Uterus (tissue), 3 donors: ENCODE measurements at regions not wholly inside any gene's neighbourhood (a gene's known extent, or its start where the extent isn't known, plus 50 kb on each side); places are given as distances from the start of the nearest gene placed in this dataset.

Experiments
- DNase-seq, 2 donors: peaks; one replicate each; pipeline ENCODE4 v3.0.0-alpha.2; 2019 to 2020
- H3K27ac ChIP-seq, 2 donors: fragments of 200-600 bp; sonication (generic); 1 replicate in 1 of 2; 2 replicates in 1 of 2; pipeline ENCODE4 v1.5.1; 2016 to 2018
- H3K27me3 ChIP-seq, 2 donors: fragments of 200-600 bp; sonication (generic); one replicate each; pipeline ENCODE4 v1.5.1; 2018 to 2019; ENCODE audit warnings: control low read depth in 1 of 2
- H3K36me3 ChIP-seq, 2 donors: fragments of 200-600 bp; sonication (generic); one replicate each; pipeline ENCODE4 v1.5.1; 2019; ENCODE audit warnings: control low read depth in 1 of 2
- H3K4me1 ChIP-seq, 2 donors: fragments of 200-600 bp; sonication (generic); one replicate each; pipeline ENCODE4 v1.5.1; 2018 to 2019; ENCODE audit warnings: control low read depth in 1 of 2
- H3K4me3 ChIP-seq, 2 donors: fragments of 200-600 bp; sonication (generic); 1 replicate in 1 of 2; 2 replicates in 1 of 2; pipeline ENCODE4 v1.5.1; 2018 to 2019; ENCODE audit warnings: mild to moderate bottlenecking in 1 of 2
- H3K9me3 ChIP-seq, 2 donors: fragments of 200-600 bp; sonication (generic); one replicate each; pipeline ENCODE4 v1.5.1; 2019; ENCODE audit warnings: control low read depth in 1 of 2
- POLR2A ChIP-seq, 2 donors: fragments of 450-650 bp; IDR thresholded peaks; one replicate each; pipeline ENCODE4 v1.6.1; 2016; ENCODE audit warnings: antibody characterized with exemption in 2 of 2, mild to moderate bottlenecking in 1 of 2, moderate library complexity in 1 of 2
- intact Hi-C: fragments of 100-400 bp; cut with DNase I; formaldehyde crosslinking; loops from one replicate; pipeline ENCODE4 v1.15.1; 2023; ENCODE audit warnings: low total_unique reads
- TF ChIP-seq, protein P1 (sequence below), 4 experiments: fragments of 200-600 bp in 2 of 4; fragments of 450-650 bp in 2 of 4; sonication (generic) in 2 of 4; IDR thresholded peaks; one replicate each; pipeline ENCODE4 v1.5.1; 2016 to 2019; ENCODE audit warnings: antibody characterized with exemption in 4 of 4, mild to moderate bottlenecking in 2 of 4, moderate library complexity in 1 of 4
- donor health status: DM: yes; HTN: yes; CAD: no.

DNA sequence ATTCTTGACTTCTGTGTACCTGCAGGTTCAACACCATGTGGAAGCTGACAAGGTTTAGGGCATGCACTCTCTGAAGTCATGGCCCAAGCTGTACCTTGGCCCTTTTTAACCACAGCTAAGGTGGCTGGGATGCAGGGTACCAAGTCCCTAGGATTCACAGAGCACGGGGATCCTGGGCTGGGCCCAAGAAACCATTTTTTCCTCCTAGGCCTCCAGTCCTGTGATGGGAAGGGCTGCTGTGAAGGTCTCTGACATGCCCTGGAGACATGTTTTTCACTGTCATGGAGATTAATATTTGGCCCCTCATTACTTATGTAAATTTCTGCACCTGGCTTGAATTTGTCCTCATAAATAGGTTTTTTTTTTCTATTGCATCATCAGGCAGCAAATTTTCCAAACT is 937.5 kb upstream of the ROBO1 start:
- TF ChIP-seq, protein P1, sequence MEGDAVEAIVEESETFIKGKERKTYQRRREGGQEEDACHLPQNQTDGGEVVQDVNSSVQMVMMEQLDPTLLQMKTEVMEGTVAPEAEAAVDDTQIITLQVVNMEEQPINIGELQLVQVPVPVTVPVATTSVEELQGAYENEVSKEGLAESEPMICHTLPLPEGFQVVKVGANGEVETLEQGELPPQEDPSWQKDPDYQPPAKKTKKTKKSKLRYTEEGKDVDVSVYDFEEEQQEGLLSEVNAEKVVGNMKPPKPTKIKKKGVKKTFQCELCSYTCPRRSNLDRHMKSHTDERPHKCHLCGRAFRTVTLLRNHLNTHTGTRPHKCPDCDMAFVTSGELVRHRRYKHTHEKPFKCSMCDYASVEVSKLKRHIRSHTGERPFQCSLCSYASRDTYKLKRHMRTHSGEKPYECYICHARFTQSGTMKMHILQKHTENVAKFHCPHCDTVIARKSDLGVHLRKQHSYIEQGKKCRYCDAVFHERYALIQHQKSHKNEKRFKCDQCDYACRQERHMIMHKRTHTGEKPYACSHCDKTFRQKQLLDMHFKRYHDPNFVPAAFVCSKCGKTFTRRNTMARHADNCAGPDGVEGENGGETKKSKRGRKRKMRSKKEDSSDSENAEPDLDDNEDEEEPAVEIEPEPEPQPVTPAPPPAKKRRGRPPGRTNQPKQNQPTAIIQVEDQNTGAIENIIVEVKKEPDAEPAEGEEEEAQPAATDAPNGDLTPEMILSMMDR (IDR thresholded peaks at IDR 0.05): no peak
- TF ChIP-seq POLR2A (IDR thresholded peaks at IDR 0.05): no peak
- Histone ChIP-seq H3K27me3 (no peaks in the 10 kb centered on the region), H3K4me1 (no peaks in the 10 kb centered on the region), H3K27ac (no peak overlapping the region), H3K36me3 (no peaks in the 10 kb centered on the region), H3K9me3 (no peaks in the 10 kb centered on the region), H3K4me3 (no peak overlapping the region)
- DNase-seq: no peak
- intact Hi-C loops: no loop called here

DNA sequence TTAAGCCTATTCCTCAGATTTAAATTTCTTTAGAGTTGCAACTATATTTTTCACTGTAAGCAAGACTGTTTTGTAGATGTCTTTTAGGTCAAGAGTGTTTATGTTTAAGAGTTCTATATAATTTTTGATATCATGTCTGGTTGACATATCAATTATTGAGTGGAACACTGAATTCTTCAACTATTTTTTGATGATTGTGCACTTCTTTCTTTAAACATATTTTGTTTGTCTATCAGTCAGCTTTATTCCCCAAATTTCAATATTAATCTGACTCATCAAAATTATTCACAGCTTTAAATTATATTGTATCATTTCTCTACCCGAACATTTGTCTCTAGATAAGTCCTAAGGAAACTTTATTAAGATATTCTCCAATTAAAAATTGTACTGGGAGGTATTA is 933.6 kb upstream of the ROBO1 start:
- intact Hi-C loops: no loop called here
- Histone ChIP-seq H3K27me3 (no peaks in the 10 kb centered on the region), H3K36me3 (no peaks in the 10 kb centered on the region), H3K4me1 (no peaks in the 10 kb centered on the region), H3K9me3 (no peaks in the 10 kb centered on the region), H3K27ac (no peak overlapping the region), H3K4me3 (no peak overlapping the region)
- no peak for DNase-seq
- no peak for TF ChIP-seq POLR2A (IDR thresholded peaks at IDR 0.05)
- TF ChIP-seq, protein P1 (IDR thresholded peaks at IDR 0.05): no peak

DNA sequence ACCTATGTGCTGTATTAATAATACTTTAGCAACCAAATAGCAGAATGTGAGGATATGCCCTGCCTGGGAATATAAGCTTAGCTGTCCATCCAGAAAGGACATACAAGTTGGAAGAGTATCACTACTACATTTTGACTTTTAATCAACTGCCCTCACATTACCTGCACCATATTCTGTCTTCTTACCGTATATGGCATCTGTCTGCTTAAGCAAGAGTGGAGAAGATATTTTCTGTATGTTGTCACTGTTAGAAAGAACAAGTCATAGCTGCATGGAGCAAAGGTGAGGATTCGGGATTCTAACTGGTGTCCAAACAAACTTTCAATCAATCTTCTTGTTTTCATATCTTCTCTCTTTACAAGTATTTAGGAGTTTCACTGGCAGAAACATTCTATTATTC is 929.5 kb upstream of the ROBO1 start:
- H3K27ac ChIP-seq: no peak overlapping the region
- intact Hi-C loops: no loop called here
- no peaks in the 10 kb centered on the region for H3K4me1 ChIP-seq
- no peak for DNase-seq
- no peaks in the 10 kb centered on the region for H3K27me3 ChIP-seq
- H3K9me3 ChIP-seq: no peaks in the 10 kb centered on the region
- TF ChIP-seq, protein P1 (IDR thresholded peaks at IDR 0.05): no peak
- no peak for TF ChIP-seq POLR2A (IDR thresholded peaks at IDR 0.05)
- no peaks in the 10 kb centered on the region for H3K36me3 ChIP-seq
- H3K4me3 ChIP-seq: no peak overlapping the region

- Histone ChIP-seq H3K4me3 (no peak overlapping the region), H3K27me3 (no peaks in the 10 kb centered on the region), H3K9me3 (no peaks in the 10 kb centered on the region), H3K4me1 (no peaks in the 10 kb centered on the region), H3K27ac (no peak overlapping the region), H3K36me3 (no peaks in the 10 kb centered on the region)
- DNase-seq: no peak
- intact Hi-C loops: no loop called here
- TF ChIP-seq, protein P1 (IDR thresholded peaks at IDR 0.05): no peak
- TF ChIP-seq POLR2A (IDR thresholded peaks at IDR 0.05): no peak
Measured at GRCh38 chr3:80696280-80696679, 928.5 kb upstream of the ROBO1 start.

GRCh38 chr3:80688814-80689213 is 921.0 kb upstream of the ROBO1 start:
- intact Hi-C loops: no loop called here
- TF ChIP-seq, protein P1 (IDR thresholded peaks at IDR 0.05): peak in 1 of 4 experiments; percentile 11
- TF ChIP-seq POLR2A (IDR thresholded peaks at IDR 0.05): no peak
- H3K4me1 ChIP-seq: no peaks in the 10 kb centered on the region
- no peak for DNase-seq
- no peaks in the 10 kb centered on the region for H3K9me3 ChIP-seq
- no peak overlapping the region for H3K27ac ChIP-seq
- H3K36me3 ChIP-seq: no peaks in the 10 kb centered on the region
- no peaks in the 10 kb centered on the region for H3K27me3 ChIP-seq
- no peak overlapping the region for H3K4me3 ChIP-seq
